ENCODE measurements at regions not wholly inside any gene's neighbourhood (a gene's known extent, or its start where the extent isn't known, plus 50 kb on each side); places are given as distances from the start of the nearest gene placed in this dataset.

DNA sequence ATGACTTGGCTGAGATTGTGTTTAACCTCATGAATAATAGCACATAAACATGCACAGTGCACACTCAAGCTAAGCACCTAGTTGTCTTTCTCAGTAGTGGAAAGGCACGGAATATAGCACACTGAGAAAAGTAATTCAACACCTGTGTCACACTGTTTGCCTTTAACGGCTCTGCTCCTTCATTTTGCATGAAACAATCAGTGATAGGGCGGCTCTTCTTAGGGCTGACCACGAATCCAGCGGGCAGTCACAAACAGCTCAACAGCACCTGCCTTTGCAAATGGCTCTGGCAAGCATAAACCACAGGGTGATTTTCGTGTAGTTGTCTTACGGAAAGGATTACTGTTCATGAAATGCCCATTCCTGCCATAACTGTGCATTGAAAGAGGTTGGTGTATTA lies 954.0 kb upstream of the TENM3 start:
- no peak for DNase-seq

DNA sequence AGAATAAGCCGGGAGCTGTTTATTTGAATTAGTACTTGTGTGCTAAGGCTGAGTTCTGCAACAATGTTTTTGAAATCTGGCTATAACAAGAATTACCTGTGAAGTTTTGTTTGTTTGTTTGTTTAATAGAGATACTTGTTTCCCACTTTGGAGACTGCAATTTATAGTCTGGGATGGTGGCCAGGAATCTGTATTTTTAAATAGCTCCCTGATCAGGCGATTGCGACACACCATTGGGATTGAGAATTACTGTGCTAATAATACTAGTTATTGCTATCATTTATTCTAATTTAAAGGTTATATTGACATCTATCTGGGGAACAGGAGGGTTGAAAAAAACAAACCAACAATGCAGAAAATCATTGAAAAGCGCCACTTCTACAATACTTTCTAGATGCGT lies 951.6 kb upstream of the TENM3 start:
- DNase-seq, result no peak

DNA sequence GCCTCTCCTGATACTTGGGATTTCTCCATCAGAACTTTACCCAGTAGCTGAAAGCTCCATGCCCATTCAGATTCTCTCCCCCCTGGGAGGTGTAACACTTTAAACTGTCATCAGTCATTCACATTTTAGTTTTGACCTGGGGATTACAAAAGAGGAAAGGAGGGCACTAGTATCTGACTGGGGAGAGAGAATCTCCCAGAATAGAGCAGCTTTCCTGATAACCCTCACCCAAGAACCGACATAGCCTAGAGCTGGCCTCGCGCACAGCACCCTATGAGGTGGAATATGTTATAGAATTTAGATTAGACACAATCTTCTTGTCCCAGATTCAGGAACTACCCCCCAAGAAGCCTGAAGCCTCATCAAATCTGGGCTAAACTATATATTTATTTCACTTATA lies 950.2 kb upstream of the TENM3 start:
- no peak for DNase-seq

DNA sequence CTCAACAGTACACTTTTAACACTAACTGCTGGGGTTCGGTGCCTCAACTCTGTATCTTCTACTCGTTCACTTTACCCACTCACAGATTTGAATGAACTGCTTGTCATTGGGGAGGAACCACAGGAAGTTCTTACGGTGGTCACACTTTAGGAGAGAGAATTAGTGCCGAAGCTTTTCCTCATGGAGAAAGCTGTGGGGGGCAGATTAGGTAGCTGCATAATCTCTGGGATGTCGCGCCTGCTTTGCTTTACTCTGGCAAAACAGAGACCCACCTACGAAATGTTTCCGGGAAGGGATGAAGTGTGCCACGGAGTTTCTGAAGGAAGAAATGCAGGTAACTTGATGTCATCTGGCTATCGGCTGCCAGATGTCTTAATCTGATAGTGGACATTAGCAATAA lies 949.7 kb upstream of the TENM3 start:
- DNase-seq, result no peak

DNA sequence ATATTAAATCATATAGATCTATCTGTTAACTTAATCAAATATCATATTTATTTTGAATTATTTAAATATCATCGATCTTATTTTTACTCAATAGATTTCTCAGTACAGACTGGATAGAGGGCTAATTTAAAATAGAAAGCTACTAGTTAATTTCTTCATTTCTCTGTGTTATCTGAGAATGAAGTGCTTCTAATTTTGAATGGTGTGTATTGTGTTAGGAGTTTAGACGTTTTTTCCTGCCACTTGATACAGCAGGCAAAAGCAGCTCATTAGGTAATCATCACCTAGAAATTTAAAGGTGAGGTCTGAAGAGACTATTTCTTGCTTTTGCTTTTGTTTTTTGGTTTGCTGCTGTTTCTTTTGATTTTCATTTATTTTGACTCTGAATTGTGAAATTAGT lies 948.8 kb upstream of the TENM3 start:
- no peak for DNase-seq

DNA sequence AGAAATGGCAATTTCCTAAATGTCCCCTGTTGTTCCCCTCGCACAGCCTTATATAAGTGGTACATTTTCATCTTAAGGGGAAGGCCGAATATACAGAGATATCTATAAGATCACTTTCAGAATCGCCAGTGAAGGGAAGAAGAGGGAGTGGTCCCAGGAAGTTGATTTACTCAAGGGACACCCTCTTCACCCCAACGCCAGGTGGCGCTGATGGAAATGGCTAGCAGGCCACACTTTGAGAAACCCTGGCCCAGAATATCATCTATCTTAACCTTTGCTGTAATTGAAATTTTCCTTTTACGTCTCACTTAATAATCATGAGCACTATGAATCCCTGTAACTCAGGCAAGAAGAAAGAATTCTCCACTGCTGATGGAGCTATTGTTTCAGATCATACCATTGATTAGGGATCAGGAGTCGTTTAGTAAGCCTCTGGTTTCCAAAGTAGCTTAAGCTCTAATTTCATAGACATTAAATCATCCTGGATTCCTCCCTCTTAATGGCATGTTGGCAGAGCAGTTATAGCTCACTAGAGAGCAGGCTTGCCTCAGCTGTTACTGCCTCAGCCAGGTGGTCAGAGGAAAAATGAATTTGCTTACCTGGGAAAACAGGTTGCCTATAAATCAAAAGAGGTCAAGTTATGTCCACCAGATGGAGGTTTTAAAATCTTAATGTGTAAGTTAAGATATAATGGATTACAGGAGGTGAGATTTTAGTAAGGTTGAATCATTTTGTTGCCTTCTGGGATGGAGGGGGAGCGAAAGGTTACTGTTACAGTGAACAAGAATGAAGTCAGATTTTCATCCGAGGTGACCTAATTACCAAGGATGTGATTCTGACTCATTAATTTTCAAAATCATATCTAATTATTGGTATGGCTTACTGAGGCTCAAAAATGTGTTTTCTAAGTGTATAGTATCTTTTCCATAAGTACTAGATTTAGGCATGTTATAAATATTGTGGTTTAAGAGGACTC lies 941.2 kb upstream of the TENM3 start:
- DNase-seq, result no peak

DNA sequence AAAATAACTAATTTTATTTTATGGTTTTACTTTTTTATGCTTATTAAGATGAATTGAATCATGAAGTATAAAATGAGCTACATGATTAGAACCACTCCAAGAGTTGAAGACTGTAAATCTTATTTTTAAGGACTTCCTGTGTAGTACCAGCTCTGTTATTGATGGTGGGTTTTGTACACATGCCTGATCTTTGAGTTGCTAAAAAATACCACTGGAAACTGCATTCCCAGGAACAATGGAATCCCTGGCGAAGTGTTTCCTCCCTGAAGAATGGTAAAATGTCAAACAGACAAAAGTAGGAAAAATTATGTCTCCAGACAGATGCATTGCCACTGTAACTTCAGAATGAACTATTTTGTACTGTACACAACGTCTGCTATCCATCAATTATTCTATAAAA lies 935.4 kb upstream of the TENM3 start:
- no peak for DNase-seq

DNA sequence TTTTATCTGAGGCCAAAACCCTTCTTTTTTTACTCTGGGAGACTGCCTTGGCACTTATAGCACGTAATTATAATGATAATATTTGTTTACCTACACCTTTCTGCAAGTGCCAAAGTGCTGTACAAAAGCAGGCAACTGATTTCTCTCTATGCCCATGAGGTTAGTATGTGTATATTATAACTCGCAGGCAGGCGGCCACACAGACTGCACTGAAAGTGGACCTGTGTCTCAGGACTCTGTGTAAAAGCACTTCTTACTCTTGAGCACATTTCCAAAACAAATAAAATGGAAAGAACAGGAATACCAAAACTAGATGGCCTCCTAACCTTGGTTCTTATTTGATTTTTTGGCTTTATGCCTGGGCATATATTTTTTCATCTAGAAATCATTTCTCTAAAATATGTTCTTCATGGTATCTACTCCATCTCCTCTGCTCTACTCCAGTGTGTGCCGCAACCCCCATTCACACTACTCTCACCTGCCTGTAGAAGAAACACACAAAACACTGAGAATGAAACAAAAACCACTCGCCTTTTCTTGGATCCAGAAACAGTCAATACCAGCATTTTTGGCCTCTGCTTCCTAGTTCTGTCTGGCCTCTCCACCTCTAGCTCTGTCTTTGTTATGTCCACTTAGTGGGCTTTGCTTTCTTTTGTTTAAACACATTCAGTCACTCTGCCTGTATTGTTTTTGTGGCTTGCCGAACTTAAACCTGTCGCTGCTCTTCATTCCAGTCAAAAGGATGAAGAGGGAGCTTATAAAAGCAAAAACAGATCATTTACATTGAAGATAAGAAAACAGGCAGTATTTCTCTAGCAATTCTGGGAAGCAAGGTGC lies 934.5 kb upstream of the TENM3 start:
- DNase-seq, result no peak

DNA sequence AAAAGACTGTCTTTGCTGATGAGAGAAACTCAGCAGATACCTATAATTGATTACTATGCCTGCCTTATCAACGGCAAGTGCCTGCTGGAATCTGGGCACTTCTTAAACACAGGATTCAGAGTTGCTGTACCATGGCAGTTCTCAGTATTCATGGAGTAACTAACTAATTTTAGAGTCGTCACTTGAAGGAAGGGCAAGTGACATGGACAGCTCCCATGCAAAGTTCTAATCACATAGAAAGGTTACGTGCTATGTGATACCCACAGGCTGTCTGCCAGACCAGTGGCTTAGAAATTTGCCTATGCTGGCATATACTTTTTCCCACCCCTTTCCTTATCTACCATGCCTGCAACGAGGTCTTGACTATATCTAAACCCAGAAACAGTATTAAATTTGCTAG lies 931.1 kb upstream of the TENM3 start:
- DNase-seq, result no peak

DNA sequence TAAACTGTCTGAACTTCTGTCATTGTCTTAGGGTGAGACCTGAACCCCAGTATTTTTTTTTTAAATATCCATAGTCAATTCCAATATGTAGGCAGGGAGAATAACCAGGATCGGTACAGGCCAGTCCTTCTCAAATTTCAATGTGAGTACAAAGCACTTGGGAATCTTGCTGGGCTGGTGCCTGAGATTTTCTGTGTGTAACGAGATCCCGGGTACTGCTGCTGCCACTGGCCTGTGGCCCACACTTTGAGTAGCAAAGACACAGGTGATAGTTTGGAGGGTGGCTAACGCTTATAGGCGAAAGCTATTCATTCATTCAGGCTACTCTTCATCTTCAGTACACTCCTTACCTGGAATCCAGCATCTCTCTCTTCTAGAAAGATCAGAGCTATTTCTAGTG lies 923.6 kb upstream of the TENM3 start:
- no peak for DNase-seq

DNA sequence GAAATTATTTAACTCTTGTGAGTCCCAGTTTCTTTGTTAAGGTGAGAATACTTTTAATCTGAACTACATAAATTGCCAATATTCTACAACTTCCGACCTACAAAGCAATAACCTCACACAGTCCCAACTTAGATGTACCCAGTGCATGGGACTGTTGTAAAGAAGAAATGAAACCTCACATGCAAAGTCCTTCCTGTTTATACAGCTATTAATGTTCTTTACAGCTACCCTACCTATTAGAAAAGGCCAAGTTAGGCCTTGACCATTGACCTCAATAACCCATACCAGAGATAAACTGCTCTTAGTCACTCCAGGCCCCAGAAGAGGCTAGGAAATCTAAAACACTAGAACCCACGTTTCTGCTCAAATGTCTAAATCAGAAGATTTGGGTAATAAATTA lies 920.1 kb upstream of the TENM3 start:
- no peak for DNase-seq

DNA sequence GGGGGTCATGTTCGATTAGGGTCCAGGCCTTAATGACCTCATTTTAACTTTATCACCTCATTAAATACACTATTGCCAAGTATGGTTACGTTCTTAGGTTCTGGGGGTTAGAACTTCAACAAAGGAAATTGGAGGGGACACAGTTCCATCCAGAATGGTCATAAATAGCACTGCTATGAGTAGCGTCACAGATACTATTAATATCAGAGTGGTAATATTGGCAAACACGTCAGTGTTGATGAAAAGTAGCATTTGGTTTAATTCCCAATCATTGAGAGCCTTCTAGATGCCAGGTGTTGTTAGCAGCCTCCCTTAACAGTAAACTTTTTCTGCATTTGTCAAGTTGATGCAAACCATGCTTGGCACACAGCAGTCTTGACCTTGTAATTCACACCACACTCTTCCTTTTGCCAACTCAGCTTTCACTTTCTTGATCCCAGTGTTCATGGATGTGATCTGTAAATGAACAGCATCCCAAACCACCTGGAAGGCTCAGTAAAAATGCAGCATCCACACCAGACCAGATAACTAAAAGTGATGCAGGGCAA lies 912.5 kb upstream of the TENM3 start:
- no peak for DNase-seq

DNA sequence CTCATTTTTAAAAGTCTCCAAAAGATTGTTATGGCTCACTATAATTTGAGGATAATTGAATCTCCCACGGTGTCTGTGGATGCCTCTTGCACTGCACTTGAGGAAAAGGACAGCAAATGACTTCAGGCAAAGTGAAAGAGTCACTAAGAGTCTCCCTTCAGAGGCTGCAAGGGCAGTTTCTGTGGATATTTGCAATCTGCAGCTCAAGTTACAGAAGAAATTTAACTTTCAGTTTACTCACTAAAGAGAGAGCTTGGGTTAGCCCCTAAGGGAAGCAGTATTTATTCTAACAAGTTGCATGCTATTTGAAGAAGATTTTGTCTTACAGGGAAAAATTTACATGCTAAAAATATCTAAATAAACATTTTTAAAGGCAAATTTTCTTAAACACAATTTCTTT lies 912.0 kb upstream of the TENM3 start:
- no peak for DNase-seq

DNA sequence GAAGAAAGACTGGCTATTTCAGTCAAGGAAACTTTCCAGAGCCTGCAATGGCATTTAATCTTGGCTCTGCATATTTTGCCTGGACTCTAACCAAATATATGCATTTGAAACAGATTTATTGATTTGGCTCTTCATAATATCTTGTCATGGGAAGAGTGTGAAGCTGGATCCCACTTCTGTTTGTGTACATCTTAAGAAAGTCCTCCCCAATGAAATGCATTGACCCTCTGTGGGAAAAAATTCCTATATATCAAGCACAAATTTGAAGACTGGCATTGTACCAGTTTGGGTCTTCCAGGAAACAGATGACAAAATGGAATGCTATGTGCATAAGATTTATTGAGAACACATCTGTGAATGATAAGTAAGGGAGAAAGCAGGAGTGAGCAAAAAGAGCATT lies 897.3 kb upstream of the TENM3 start:
- no peak for DNase-seq

DNA sequence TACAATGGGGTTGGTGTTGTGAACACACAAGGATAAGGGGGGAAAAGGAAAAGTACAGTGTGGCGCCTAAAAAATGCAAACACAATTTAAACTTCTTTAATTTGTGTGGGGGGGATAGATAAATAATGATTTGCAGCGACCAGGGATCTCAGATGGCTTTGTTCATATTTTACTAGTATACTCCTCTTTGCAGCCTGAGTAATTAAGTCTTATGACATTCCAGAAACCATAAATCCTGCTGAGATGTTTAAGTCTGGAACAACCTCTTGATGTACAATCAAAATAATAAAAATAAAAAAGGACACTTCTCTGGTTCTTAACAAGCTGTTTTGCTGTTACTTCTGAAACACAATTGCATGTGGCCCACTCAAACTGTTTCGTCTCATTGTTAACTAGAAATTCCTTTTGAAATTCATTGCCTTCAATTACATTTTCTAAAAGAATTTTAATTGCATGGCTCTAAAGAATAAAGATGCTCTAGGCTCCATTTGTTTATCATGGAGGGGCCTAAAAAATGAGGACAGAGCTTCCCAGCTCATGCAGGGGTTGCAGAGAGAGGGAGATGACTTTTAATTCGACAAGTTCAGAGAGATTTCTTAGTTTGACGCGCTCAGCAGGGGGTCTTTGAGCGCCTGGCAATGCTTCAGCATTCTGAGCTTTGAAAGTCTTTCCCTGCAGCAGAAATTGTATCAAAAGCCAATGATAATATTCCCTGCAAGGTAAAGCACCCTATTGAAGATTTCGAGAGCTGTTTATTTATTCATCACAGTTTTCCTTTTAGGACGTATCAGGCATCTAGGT lies 892.4 kb upstream of the TENM3 start:
- no peak for DNase-seq

DNA sequence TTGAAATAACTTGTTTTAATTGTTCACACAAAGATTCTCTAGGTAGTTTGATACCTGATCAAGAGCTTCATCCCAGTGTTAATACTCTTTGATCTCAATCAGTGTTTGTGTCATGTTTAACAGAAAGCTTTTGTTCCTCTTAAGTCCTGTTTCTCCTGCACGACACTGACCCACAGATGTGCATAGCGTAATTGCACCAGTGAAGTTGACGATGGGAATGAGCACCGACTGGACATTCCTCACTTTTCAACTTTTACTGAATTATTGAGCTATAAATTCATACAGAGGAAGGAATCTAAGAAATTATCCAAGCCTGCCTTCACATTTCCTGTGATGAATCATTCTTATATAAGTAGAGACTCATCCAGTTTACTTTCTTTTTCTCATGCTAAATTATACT lies 878.7 kb upstream of the TENM3 start:
- no peak for DNase-seq

DNA sequence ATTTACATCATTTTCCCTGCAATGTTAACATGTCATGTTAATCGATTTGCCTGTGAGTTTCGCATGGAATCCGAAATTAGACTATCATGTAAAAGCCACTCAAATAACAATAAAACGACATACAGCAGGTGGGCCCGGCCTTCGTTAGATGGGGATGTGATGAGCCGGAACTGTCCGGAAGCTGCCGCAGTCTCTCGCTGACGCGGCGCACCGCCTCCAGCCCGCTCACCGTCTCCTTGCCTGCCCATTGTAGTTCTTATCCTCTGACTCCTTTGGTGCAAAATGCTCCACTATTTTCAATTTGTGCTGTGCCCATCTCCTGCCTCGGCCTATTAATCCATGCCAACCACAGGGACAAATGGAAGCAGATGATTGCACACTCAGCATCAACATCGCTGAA lies 877.5 kb upstream of the TENM3 start:
- no peak for DNase-seq

DNA sequence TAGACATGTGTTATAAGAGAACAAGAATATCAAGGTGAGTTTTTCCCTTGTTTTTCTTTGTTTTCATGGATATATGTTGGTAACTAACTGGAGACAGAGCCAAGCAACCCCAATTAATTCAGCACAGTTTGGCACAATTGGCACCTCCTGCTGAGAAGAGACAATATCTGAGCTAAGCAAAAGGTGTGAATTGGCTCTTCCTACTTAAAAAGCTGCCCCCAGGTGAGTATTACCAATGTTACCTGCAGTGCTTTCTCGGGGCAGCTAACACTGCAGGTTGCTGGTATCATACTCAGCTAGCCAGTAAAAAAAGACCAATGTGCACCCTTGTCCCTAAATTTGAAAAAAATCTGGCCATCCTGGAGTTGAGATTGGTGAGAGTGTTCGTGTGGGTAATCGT lies 871.2 kb upstream of the TENM3 start:
- DNase-seq, result no peak

DNA sequence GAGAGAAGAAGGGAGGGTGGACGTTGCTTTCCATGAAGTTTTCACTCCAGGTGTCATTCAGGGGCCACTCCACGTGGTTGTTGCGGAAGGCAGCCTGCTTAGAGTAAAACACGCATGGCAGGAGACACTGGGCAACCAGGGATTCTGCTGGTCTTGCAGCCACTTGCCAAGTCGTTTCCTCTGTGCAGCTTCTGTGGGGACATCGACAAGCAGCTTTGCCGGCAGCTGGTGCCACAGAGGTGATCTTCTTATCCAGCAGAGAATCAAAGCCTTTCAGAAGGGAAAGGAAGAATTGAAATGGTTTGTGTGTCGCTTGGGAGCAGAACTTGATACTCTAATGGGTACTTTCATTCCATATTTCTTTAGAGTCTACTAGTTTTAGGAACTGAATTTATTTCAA lies 867.1 kb upstream of the TENM3 start:
- no peak for DNase-seq

DNA sequence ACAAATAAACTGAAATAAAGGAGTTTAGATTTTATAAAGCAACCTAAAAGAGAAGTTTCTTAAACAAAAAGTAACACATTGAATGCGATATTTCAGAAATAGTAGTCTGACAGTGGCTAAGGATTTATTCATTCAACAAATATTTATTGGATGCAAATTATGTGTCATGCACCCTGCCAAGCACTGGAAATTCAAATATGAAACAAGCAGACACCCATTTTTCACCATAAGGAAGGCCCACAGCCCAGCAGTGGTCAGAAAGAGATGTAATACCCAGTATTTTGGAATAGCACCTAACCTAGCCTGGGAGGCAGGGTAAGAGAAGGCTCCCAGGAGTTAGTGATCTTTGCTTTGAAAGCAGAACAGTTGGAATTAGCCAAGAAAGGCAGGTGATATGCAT lies 855.1 kb upstream of the TENM3 start:
- no peak for DNase-seq

DNA sequence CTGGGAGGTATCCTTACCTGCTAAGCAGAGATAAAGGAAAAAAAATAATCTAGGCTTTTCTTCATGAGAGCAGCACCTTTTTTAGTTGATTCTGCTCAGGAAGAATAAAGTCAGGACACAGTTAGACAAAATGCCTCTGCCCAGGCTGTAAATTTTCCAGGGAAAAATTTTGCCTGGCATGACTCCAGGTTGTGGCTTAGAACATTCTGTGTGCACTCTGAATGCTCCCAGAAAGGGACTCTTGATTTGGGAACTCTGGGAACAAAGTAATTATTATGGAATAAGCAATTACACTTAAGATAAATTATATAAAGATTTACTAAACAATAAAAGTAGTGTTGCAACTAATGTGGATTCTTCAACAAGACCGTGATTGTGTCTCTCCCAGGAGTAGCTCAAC lies 826.2 kb upstream of the TENM3 start:
- no peak for DNase-seq

DNA sequence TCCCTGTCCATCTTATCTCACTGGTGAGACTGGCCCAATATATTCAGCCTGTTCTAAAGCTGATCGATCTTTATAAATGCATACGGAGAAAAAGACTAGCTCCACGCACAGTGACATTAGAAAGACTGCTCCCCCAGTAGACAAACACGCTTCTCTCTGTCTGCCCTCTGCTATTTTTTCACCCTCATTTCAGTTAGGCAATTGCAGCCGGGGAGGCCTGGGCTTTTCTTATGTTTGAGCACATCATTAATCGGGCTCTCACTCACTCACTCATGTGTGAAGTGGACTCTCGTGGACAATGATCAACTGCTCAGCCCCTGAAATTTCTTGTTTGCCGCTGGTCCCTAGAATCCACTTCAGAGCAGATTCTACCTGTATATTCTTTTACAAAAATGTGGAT lies 824.7 kb upstream of the TENM3 start:
- no peak for DNase-seq

DNA sequence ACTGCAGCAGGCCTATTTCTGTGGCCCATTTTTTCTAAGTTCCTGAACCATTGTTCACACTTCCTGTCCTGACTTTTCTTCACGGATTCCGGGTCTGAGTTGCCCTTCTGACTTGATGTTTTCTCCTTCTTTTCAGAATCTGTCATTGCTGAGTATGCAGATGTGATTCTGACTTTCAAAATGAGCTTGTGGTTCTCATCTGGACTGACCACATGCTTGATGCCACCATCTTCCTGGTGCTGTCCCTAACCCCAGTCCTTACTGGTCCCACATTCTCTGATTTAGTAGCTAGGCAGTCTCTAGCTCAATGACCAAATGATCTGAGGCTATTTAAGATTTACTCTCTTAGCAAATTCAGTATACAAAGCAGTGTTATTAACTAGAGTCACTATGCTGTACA lies 822.3 kb upstream of the TENM3 start:
- DNase-seq, result no peak
